OCI-LY1 (cell line): ENCODE measurements at regions not wholly inside any gene's neighbourhood (a gene's known extent, or its start where the extent isn't known, plus 50 kb on each side); places are given as distances from the start of the nearest gene placed in this dataset.

Experiments used
- EZH2 ChIP-seq: fragments of 200-600 bp; sonication (generic), shearing (Covaris generic); IDR thresholded peaks from 2 replicates; pipeline ENCODE4 v1.8.0; 2017; ENCODE audit warnings: borderline replicate concordance, mixed run types, mild to moderate bottlenecking, antibody characterized with exemption, low read length, moderate library complexity, mixed read lengths
- TF ChIP-seq, protein P1 (sequence below): fragments of 200-600 bp; sonication (generic), shearing (Covaris generic); IDR thresholded peaks from 2 replicates; pipeline ENCODE4 v1.5.1; 2017; ENCODE audit warnings: mild to moderate bottlenecking, antibody characterized with exemption, low read length, moderate library complexity, mixed read lengths

- TF ChIP-seq EZH2, result no peak
- TF ChIP-seq, protein P1, sequence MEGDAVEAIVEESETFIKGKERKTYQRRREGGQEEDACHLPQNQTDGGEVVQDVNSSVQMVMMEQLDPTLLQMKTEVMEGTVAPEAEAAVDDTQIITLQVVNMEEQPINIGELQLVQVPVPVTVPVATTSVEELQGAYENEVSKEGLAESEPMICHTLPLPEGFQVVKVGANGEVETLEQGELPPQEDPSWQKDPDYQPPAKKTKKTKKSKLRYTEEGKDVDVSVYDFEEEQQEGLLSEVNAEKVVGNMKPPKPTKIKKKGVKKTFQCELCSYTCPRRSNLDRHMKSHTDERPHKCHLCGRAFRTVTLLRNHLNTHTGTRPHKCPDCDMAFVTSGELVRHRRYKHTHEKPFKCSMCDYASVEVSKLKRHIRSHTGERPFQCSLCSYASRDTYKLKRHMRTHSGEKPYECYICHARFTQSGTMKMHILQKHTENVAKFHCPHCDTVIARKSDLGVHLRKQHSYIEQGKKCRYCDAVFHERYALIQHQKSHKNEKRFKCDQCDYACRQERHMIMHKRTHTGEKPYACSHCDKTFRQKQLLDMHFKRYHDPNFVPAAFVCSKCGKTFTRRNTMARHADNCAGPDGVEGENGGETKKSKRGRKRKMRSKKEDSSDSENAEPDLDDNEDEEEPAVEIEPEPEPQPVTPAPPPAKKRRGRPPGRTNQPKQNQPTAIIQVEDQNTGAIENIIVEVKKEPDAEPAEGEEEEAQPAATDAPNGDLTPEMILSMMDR, result peak; percentile 50
Measured at GRCh38 chr11:87463486-87464102, 425.9 kb downstream of the TMEM135 start.
